DOHH2 (cell line): ENCODE measurements at regions not wholly inside any gene's neighbourhood (a gene's known extent, or its start where the extent isn't known, plus 50 kb on each side); places are given as distances from the start of the nearest gene placed in this dataset.

Source experiments
- EZH2phosphoT487 ChIP-seq: fragments of 200-600 bp; sonication (generic); IDR thresholded peaks from 2 replicates; pipeline ENCODE4 v1.6.1; 2017; ENCODE audit warnings: borderline replicate concordance, mild to moderate bottlenecking, antibody characterized with exemption, low read length, moderate library complexity, mixed read lengths
- TF ChIP-seq, protein P1 (sequence below): fragments of 200-600 bp; sonication (generic); IDR thresholded peaks from one replicate; pipeline ENCODE4 v1.5.1; 2014; ENCODE audit warnings: antibody characterized with exemption, mild to moderate bottlenecking, low read depth, low read length; ENCODE audit not compliant: poor library complexity, severe bottlenecking

DNA sequence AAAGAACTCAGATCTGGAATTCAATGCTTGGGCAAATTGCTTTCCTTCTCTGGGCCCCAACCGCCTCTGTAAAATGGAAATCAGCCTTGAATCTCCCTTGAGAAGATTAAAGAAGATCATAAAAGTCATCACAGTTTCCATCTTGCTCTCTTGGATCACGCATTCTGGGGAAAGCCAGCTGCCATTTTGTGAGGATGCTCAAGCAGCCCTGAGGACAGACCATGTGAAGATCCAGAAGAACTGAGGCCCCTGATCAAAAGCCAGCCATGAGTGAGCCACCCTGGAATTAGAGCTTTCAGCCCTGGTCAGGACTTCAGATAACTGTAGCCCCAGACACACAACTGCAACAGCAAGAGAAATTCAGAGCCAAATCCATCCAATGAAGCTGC, 229.3 kb downstream of the MN1 start:
- TF ChIP-seq, protein P1, sequence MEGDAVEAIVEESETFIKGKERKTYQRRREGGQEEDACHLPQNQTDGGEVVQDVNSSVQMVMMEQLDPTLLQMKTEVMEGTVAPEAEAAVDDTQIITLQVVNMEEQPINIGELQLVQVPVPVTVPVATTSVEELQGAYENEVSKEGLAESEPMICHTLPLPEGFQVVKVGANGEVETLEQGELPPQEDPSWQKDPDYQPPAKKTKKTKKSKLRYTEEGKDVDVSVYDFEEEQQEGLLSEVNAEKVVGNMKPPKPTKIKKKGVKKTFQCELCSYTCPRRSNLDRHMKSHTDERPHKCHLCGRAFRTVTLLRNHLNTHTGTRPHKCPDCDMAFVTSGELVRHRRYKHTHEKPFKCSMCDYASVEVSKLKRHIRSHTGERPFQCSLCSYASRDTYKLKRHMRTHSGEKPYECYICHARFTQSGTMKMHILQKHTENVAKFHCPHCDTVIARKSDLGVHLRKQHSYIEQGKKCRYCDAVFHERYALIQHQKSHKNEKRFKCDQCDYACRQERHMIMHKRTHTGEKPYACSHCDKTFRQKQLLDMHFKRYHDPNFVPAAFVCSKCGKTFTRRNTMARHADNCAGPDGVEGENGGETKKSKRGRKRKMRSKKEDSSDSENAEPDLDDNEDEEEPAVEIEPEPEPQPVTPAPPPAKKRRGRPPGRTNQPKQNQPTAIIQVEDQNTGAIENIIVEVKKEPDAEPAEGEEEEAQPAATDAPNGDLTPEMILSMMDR, result no peak
- TF ChIP-seq EZH2phosphoT487, result no peak
